ENCODE measurements at regions not wholly inside any gene's neighbourhood (a gene's known extent, or its start where the extent isn't known, plus 50 kb on each side); places are given as distances from the start of the nearest gene placed in this dataset.

DNA sequence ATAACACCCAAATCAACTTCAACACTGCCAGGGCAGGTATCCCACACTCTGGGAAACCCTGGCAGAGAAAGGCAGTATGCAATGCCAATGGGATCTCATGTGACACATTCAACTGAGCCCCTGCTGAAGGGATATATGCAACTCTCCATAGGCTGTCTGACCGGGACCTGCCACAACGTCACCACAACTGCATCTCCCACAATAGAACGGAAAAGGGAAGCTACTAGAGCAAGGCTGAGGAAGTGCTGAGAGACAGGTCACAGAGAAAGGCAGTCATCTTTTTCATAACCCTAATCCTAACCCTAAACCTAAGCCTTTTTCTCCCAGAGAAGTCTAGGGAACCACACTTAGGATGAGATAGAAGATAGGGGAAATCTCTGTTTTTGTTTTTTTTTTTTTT, 345.9 kb upstream of the CD180 start:
- H4K20me1 ChIP-seq (ENCODE audit: insufficient read depth, low read depth, low read length), result no peaks in the 10 kb centered on the region
- no peaks in the 10 kb centered on the region for H3K9me2 ChIP-seq (replicated peaks; ENCODE audit: insufficient read depth, low read length)
- H3K4me1 ChIP-seq (ENCODE audit: low read length), result 0 out of 2 replicates have a peak, but pooled peaks cover 3% of the 10 kb centered on the region
- H3K36me3 ChIP-seq (ENCODE audit: insufficient read depth, low read length), result no peaks in the 10 kb centered on the region
- no peak for DNase-seq
- H3K27ac ChIP-seq (ENCODE audit: low read length), result no peak overlapping the region
- H3K27me3 ChIP-seq (ENCODE audit: low read length), result no peaks in the 10 kb centered on the region
- H3K4me3 ChIP-seq (ENCODE audit: low read length), result no peak overlapping the region
- no peak overlapping the region for H2AFZ ChIP-seq (ENCODE audit: low read length)
- no peak overlapping the region for H3K4me2 ChIP-seq (ENCODE audit: low read depth, low read length, poor library complexity, severe bottlenecking)
- H3K9ac ChIP-seq (ENCODE audit: low read length), result no peak overlapping the region
- no peaks in the 10 kb centered on the region for H3K79me2 ChIP-seq (ENCODE audit: low read length)
- H3K9me3 ChIP-seq (ENCODE audit: low read length), result no peaks in the 10 kb centered on the region

DNA sequence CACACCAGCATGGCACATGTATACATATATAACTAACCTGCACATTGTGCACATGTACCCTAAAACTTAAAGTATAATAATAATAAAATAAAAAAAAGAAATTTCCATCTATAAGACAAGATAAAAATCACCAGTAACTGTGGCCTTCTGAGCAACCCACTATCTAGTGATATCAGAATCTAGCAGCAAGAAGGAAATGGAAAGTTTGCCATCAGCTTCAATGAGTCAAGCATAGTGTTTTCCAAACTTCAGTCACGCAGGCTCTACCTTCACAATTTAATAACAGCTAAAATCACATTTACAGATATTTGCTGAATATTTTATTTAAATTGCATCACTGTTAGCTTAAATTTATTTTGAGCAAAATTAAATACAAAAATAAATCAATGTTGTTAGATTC, 345.3 kb upstream of the CD180 start:
- H4K20me1 ChIP-seq (ENCODE audit: insufficient read depth, low read depth, low read length), result no peaks in the 10 kb centered on the region
- no peak for DNase-seq
- no peak overlapping the region for H3K4me2 ChIP-seq (ENCODE audit: low read depth, low read length, poor library complexity, severe bottlenecking)
- H3K9ac ChIP-seq (ENCODE audit: low read length), result no peak overlapping the region
- no peak overlapping the region for H3K4me3 ChIP-seq (ENCODE audit: low read length)
- no peak overlapping the region for H3K27ac ChIP-seq (ENCODE audit: low read length)
- H3K9me2 ChIP-seq (replicated peaks; ENCODE audit: insufficient read depth, low read length), result no peaks in the 10 kb centered on the region
- H3K9me3 ChIP-seq (ENCODE audit: low read length), result no peaks in the 10 kb centered on the region
- H3K79me2 ChIP-seq (ENCODE audit: low read length), result no peaks in the 10 kb centered on the region
- no peaks in the 10 kb centered on the region for H3K27me3 ChIP-seq (ENCODE audit: low read length)
- no peaks in the 10 kb centered on the region for H3K36me3 ChIP-seq (ENCODE audit: insufficient read depth, low read length)
- H3K4me1 ChIP-seq (ENCODE audit: low read length), result 0 out of 2 replicates have a peak, but pooled peaks cover 3% of the 10 kb centered on the region
- no peak overlapping the region for H2AFZ ChIP-seq (ENCODE audit: low read length)

DNA sequence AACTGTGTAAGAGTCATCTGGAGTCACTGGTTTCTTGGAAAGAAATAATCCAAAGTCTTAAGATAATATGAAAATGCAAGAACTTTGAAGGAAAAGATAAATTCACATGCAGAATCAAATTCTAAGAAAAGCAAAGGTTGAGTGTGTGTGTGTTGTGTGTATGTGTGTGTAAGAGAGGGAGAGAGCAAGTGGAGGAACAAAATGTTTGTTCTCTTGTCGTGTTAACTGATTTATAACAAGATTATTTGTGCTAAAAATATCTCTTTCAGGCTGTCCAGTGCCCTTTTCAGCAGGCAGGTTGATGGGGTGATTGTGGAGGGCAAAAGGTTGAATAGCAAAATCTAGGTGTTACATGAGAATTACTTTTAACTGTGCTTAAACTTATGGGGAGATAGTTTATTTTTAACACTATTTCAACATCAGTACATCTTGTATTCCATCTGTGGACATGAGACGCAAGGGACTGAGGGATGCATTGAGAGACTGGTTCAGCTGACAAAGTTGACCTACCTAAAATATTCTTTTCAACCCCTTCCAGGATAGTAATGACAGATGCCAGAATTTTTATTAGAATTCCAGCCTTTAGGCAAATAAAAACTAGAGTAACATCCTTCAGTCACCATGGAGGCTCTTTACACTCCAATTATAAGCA, 342.4 kb upstream of the CD180 start:
- Histone ChIP-seq H3K4me2 (ENCODE audit: low read depth, low read length, poor library complexity, severe bottlenecking) (no peak overlapping the region), H3K27me3 (ENCODE audit: low read length) (no peaks in the 10 kb centered on the region), H3K9me2 (replicated peaks; ENCODE audit: insufficient read depth, low read length) (no peaks in the 10 kb centered on the region), H2AFZ (ENCODE audit: low read length) (no peak overlapping the region), H3K79me2 (ENCODE audit: low read length) (no peaks in the 10 kb centered on the region), H3K9ac (ENCODE audit: low read length) (no peak overlapping the region), H3K36me3 (ENCODE audit: insufficient read depth, low read length) (no peaks in the 10 kb centered on the region), H3K9me3 (ENCODE audit: low read length) (no peaks in the 10 kb centered on the region), H4K20me1 (ENCODE audit: insufficient read depth, low read depth, low read length) (no peaks in the 10 kb centered on the region), H3K27ac (ENCODE audit: low read length) (no peak overlapping the region), H3K4me1 (ENCODE audit: low read length) (no peaks in the 10 kb centered on the region), H3K4me3 (ENCODE audit: low read length) (no peak overlapping the region)
- DNase-seq, result no peak

DNA sequence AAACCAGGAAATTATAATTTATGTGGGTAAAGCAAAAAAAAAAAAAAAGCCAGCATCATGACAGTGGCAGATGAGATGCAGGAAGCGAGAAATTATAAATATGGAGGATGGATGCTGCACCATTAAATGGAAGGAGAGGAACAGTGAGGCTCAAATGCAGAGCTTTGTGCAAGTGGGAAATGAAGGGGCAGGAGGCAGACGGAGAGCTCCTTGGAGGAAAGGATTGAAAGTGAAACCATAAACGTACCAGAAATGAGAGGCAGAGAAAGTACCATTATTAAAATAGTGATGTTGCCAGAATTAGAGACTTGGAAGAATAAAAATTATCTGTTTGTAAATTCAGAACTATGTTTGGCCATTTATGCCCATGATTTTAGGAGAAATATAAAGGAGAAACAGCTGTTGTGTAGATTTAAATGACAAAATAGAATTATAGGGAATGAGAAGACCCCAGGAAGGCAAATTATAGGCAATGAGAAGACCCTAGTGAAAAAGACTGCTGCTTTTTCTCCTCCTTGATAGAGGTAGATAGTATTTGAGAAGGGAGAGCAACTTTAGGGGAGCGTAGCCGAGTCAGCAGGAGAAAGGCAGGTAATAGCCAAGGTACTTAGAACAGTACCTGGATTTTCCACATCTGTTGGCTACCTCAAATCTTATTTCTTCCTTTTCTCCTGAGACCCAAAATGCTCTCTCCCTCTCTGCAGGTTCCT, 341.0 kb upstream of the CD180 start:
- no peak overlapping the region for H3K27ac ChIP-seq (ENCODE audit: low read length)

DNA sequence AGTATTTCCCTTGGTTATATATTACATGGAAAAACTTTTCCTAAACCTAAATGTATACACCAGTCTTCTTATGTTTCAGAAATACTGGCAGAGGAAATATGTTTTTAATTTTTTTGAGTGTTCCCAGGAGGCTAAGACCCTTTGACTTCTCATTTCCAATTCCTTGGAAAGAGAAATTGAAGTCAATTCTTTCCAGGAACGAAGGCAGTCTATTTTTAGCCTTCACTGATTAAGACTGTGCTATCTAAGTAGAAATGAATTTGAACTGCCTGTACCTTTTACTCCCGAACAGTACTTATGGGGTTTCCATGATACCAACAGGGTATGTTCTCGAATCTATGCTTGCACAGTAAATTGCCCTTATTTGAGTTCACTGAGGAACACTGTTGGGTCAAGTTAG, 340.3 kb upstream of the CD180 start:
- no peak for DNase-seq
- Histone ChIP-seq H3K79me2 (ENCODE audit: low read length) (no peaks in the 10 kb centered on the region), H3K9ac (ENCODE audit: low read length) (no peak overlapping the region), H2AFZ (ENCODE audit: low read length) (no peak overlapping the region), H4K20me1 (ENCODE audit: insufficient read depth, low read depth, low read length) (no peaks in the 10 kb centered on the region), H3K27ac (ENCODE audit: low read length) (no peak overlapping the region), H3K9me3 (ENCODE audit: low read length) (no peaks in the 10 kb centered on the region), H3K9me2 (replicated peaks; ENCODE audit: insufficient read depth, low read length) (no peaks in the 10 kb centered on the region), H3K36me3 (ENCODE audit: insufficient read depth, low read length) (no peaks in the 10 kb centered on the region), H3K4me1 (ENCODE audit: low read length) (no peaks in the 10 kb centered on the region), H3K4me3 (ENCODE audit: low read length) (no peak overlapping the region), H3K27me3 (ENCODE audit: low read length) (no peaks in the 10 kb centered on the region), H3K4me2 (ENCODE audit: low read depth, low read length, poor library complexity, severe bottlenecking) (no peak overlapping the region)

More for the DNA sequence above, 341.0 kb upstream of the CD180 start:
- Histone ChIP-seq H4K20me1 (ENCODE audit: insufficient read depth, low read depth, low read length) (no peaks in the 10 kb centered on the region), H3K27me3 (ENCODE audit: low read length) (no peaks in the 10 kb centered on the region), H2AFZ (ENCODE audit: low read length) (no peak overlapping the region), H3K79me2 (ENCODE audit: low read length) (no peaks in the 10 kb centered on the region), H3K9me3 (ENCODE audit: low read length) (no peaks in the 10 kb centered on the region), H3K36me3 (ENCODE audit: insufficient read depth, low read length) (no peaks in the 10 kb centered on the region), H3K4me1 (ENCODE audit: low read length) (no peaks in the 10 kb centered on the region), H3K9ac (ENCODE audit: low read length) (no peak overlapping the region), H3K4me3 (ENCODE audit: low read length) (no peak overlapping the region), H3K4me2 (ENCODE audit: low read depth, low read length, poor library complexity, severe bottlenecking) (no peak overlapping the region), H3K9me2 (replicated peaks; ENCODE audit: insufficient read depth, low read length) (no peaks in the 10 kb centered on the region)
- no peak for DNase-seq

DNA sequence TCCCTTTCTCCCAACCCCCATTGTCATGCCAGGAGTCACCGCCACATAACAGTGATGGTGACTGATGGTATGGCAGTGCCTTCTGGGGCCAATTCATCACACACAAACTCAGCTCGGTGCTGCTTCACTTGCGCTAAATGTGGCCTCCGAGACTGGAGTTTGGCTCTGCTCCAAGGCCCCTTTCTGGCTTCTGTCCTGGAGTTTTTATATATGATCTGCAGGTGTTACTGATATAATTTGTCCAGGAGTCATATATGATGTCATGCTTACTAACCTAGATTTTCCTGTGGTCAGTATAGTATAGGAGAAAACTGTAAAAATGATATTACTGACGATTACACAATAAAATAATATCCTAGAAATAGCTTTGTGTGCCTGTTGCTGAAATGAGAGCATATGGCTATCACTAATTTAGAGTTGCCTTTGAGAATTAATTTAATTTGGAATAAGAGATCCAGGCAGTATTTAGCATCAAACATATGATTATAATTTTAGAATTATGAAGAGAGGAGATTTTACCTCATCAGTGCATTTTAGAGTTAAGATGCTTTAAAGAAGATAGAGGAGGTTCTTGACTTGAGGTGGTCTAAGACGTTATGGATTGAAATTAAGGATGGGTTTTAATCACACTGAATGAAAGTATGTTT, 334.1 kb upstream of the CD180 start:
- DNase-seq, result no peak
- Histone ChIP-seq H3K36me3 (ENCODE audit: insufficient read depth, low read length) (no peaks in the 10 kb centered on the region), H3K27ac (ENCODE audit: low read length) (no peak overlapping the region), H3K9me3 (ENCODE audit: low read length) (peaks cover 3% of the 10 kb centered on the region; the same call in 1 of the 2 replicates), H4K20me1 (ENCODE audit: insufficient read depth, low read depth, low read length) (no peaks in the 10 kb centered on the region), H3K4me3 (ENCODE audit: low read length) (no peak overlapping the region), H2AFZ (ENCODE audit: low read length) (no peak overlapping the region), H3K4me2 (ENCODE audit: low read depth, low read length, poor library complexity, severe bottlenecking) (no peak overlapping the region), H3K79me2 (ENCODE audit: low read length) (no peaks in the 10 kb centered on the region), H3K9ac (ENCODE audit: low read length) (no peak overlapping the region), H3K9me2 (replicated peaks; ENCODE audit: insufficient read depth, low read length) (no peaks in the 10 kb centered on the region), H3K4me1 (ENCODE audit: low read length) (peaks cover 14% of the 10 kb centered on the region), H3K27me3 (ENCODE audit: low read length) (no peaks in the 10 kb centered on the region)

DNA sequence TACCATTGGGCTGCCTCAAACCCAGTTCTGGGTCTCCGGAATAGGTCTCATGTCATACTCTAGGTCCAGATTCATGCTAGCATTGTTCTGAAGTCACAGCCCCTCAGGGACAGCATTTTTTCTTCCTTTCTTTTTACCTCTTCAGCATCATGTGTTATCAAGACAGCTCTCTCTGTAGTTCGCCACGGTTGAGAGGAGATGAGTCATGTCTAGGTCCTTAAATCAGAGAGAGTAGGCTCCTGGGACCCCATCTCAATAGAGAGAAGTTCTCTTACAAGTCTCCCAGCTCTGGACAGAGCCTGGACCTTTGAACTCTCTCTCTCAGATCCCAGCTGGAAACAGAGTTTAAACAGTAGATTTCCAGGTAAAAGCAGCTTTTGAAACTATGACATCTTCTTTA, 332.4 kb upstream of the CD180 start:
- Histone ChIP-seq H2AFZ (ENCODE audit: low read length) (no peak overlapping the region), H3K4me2 (ENCODE audit: low read depth, low read length, poor library complexity, severe bottlenecking) (no peak overlapping the region), H3K36me3 (ENCODE audit: insufficient read depth, low read length) (no peaks in the 10 kb centered on the region), H3K9me3 (ENCODE audit: low read length) (peaks cover 3% of the 10 kb centered on the region; the same call in 1 of the 2 replicates), H3K4me3 (ENCODE audit: low read length) (no peak overlapping the region), H3K4me1 (ENCODE audit: low read length) (peaks cover 14% of the 10 kb centered on the region), H3K27me3 (ENCODE audit: low read length) (no peaks in the 10 kb centered on the region), H3K79me2 (ENCODE audit: low read length) (no peaks in the 10 kb centered on the region), H3K9me2 (replicated peaks; ENCODE audit: insufficient read depth, low read length) (no peaks in the 10 kb centered on the region), H4K20me1 (ENCODE audit: insufficient read depth, low read depth, low read length) (no peaks in the 10 kb centered on the region), H3K9ac (ENCODE audit: low read length) (no peak overlapping the region), H3K27ac (ENCODE audit: low read length) (no peak overlapping the region)
- DNase-seq, result peak; percentile 62

DNA sequence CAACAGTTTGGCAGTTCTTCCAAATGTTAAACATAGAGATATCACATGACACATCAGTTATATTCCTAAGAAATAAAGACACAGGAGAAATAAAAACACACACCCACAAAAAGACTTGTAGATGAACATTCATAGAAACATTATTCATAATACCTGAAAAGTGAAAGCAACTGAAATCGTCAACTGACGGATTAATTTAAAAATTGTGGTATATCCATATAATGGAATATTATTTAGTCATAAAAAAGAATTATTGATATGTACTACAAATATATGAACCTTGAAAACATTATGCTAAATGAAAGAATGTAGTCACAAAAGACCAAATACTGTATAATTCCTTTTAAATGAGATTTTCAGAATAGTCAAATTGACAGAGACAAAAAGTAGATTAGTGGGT, 330.2 kb upstream of the CD180 start:
- Histone ChIP-seq H3K27ac (ENCODE audit: low read length) (no peak overlapping the region), H2AFZ (ENCODE audit: low read length) (no peak overlapping the region), H3K4me1 (ENCODE audit: low read length) (peaks cover 14% of the 10 kb centered on the region), H3K36me3 (ENCODE audit: insufficient read depth, low read length) (no peaks in the 10 kb centered on the region), H3K4me3 (ENCODE audit: low read length) (no peak overlapping the region), H3K27me3 (ENCODE audit: low read length) (no peaks in the 10 kb centered on the region), H3K9ac (ENCODE audit: low read length) (no peak overlapping the region), H3K4me2 (ENCODE audit: low read depth, low read length, poor library complexity, severe bottlenecking) (no peak overlapping the region), H4K20me1 (ENCODE audit: insufficient read depth, low read depth, low read length) (no peaks in the 10 kb centered on the region), H3K79me2 (ENCODE audit: low read length) (no peaks in the 10 kb centered on the region), H3K9me3 (ENCODE audit: low read length) (peaks cover 3% of the 10 kb centered on the region; the same call in 1 of the 2 replicates), H3K9me2 (replicated peaks; ENCODE audit: insufficient read depth, low read length) (no peaks in the 10 kb centered on the region)
- no peak for DNase-seq
